HG02973 (cell line): ENCODE measurements at regions not wholly inside any gene's neighbourhood (a gene's known extent, or its start where the extent isn't known, plus 50 kb on each side); places are given as distances from the start of the nearest gene placed in this dataset.

Source experiments
- ATAC-seq: cut with Tn5 transposase; IDR thresholded peaks from one replicate; pipeline ENCODE4 v1.9.1; 2021; ENCODE audit warnings: moderate library complexity; ENCODE audit not compliant: unreplicated experiment

DNA sequence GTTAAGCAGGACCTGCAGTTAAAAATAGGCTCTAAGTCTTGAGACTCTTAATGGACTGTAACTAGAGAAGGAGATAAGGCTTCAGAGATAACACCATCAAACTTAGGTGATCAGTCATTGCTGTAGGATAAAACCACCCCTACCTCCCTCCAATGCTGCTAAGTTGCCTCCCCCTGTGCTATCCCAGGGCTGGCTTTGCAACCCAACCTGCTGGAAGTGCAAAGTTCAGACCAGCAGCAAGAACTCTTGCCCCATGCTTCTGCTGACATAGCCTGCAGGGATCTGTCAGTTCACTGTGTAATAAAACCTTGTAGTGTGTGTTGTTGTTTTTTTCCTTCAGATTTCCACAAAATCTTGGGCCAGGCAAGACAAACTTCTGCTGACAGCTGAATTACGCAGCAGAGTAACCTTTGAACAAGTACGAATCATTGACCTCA, 57.4 kb upstream of the EPB41L3 start:
- ATAC-seq = no peak

- no peak for ATAC-seq
Observed at GRCh38 chr18:5600378-5601071, 56.7 kb upstream of the EPB41L3 start.

GRCh38 chr18:5596585-5596984, 52.8 kb upstream of the EPB41L3 start:
- no peak for ATAC-seq
